ENCODE measurements at regions not wholly inside any gene's neighbourhood (a gene's known extent, or its start where the extent isn't known, plus 50 kb on each side); places are given as distances from the start of the nearest gene placed in this dataset.

- H3K9me2 ChIP-seq (replicated peaks; ENCODE audit: insufficient read depth): no peaks in the 10 kb centered on the region
- H4K20me1 ChIP-seq (ENCODE audit: insufficient read depth, poor library complexity, severe bottlenecking): no peaks in the 10 kb centered on the region
- no peaks in the 10 kb centered on the region for H3K36me3 ChIP-seq (replicated peaks; ENCODE audit: insufficient read depth, low read depth)
- H3K4me2 ChIP-seq: no peak overlapping the region
- no peak for DNase-seq (ENCODE audit: low spot score)
- H3K4me3 ChIP-seq: no peak overlapping the region
- H3K27me3 ChIP-seq: no peaks in the 10 kb centered on the region
- no peaks in the 10 kb centered on the region for H3K9me3 ChIP-seq (ENCODE audit: low read depth)
- TF ChIP-seq, protein P1, sequence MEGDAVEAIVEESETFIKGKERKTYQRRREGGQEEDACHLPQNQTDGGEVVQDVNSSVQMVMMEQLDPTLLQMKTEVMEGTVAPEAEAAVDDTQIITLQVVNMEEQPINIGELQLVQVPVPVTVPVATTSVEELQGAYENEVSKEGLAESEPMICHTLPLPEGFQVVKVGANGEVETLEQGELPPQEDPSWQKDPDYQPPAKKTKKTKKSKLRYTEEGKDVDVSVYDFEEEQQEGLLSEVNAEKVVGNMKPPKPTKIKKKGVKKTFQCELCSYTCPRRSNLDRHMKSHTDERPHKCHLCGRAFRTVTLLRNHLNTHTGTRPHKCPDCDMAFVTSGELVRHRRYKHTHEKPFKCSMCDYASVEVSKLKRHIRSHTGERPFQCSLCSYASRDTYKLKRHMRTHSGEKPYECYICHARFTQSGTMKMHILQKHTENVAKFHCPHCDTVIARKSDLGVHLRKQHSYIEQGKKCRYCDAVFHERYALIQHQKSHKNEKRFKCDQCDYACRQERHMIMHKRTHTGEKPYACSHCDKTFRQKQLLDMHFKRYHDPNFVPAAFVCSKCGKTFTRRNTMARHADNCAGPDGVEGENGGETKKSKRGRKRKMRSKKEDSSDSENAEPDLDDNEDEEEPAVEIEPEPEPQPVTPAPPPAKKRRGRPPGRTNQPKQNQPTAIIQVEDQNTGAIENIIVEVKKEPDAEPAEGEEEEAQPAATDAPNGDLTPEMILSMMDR (IDR thresholded peaks at IDR 0.05; ENCODE audit: poor library complexity): no peak
- TF ChIP-seq EZH2phosphoT487 (IDR thresholded peaks at IDR 0.05; ENCODE audit: low read depth, severe bottlenecking, unreplicated experiment): no peak
- TF ChIP-seq EZH2 (IDR thresholded peaks at IDR 0.05; ENCODE audit: borderline replicate concordance): no peak
- no peaks in the 10 kb centered on the region for H3K4me1 ChIP-seq (ENCODE audit: insufficient read depth)
- no peak overlapping the region for H2AFZ ChIP-seq
- no peak overlapping the region for H3K27ac ChIP-seq
- WGBS (ENCODE audit: low lambda C conversion rate, missing lambda C conversion rate): 90% methylated on average over 2 of the region's 2 CpGs
- no peaks in the 10 kb centered on the region for H3K79me2 ChIP-seq
Measured at GRCh38 chr20:12870588-12870987, 138.2 kb upstream of the SPTLC3 start.

DNA sequence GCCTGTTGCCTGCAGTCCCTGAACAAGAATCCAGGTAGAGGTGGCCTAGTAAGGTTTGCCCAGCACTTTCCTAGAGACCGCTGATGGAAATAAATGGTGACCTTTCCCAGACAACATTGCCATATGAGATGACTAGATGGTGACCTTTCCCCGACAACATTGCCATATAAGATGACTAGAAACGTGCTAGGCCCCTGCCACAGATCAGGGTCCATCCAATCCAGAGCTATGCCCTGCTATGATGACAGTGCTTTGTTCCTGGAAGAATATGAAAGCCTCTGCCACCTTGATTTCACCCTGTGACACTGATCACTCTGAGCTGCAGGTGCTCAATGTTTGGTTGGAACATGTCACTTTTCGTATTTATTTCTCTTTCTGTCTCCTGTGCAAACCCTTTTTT is 133.8 kb upstream of the SPTLC3 start:
- Histone ChIP-seq H3K9me3 (ENCODE audit: low read depth) (no peaks in the 10 kb centered on the region), H4K20me1 (ENCODE audit: insufficient read depth, poor library complexity, severe bottlenecking) (no peaks in the 10 kb centered on the region), H3K4me1 (ENCODE audit: insufficient read depth) (no peaks in the 10 kb centered on the region), H2AFZ (no peak overlapping the region), H3K79me2 (no peaks in the 10 kb centered on the region), H3K27me3 (no peaks in the 10 kb centered on the region), H3K4me2 (no peak overlapping the region), H3K4me3 (no peak overlapping the region), H3K27ac (no peak overlapping the region), H3K36me3 (replicated peaks; ENCODE audit: insufficient read depth, low read depth) (no peaks in the 10 kb centered on the region), H3K9me2 (replicated peaks; ENCODE audit: insufficient read depth) (no peaks in the 10 kb centered on the region)
- DNase-seq (ENCODE audit: low spot score): no peak
- WGBS (ENCODE audit: low lambda C conversion rate, missing lambda C conversion rate): 87% methylated on average over 4 of the region's 4 CpGs
- no peak for TF ChIP-seq EZH2phosphoT487 (IDR thresholded peaks at IDR 0.05; ENCODE audit: low read depth, severe bottlenecking, unreplicated experiment)
- TF ChIP-seq, protein P1 (IDR thresholded peaks at IDR 0.05; ENCODE audit: poor library complexity): no peak
- TF ChIP-seq EZH2 (IDR thresholded peaks at IDR 0.05; ENCODE audit: borderline replicate concordance): no peak

GRCh38 chr20:12875510-12875909 is 133.3 kb upstream of the SPTLC3 start:
- H3K27ac ChIP-seq: no peak overlapping the region
- no peaks in the 10 kb centered on the region for H3K36me3 ChIP-seq (replicated peaks; ENCODE audit: insufficient read depth, low read depth)
- no peaks in the 10 kb centered on the region for H3K9me2 ChIP-seq (replicated peaks; ENCODE audit: insufficient read depth)
- H2AFZ ChIP-seq: no peak overlapping the region
- 68% methylated on average over 6 of the region's 6 CpGs for WGBS (ENCODE audit: low lambda C conversion rate, missing lambda C conversion rate)
- DNase-seq (ENCODE audit: low spot score): peak; percentile 6
- H3K27me3 ChIP-seq: no peaks in the 10 kb centered on the region
- H3K4me3 ChIP-seq: no peak overlapping the region
- TF ChIP-seq, protein P1 (IDR thresholded peaks at IDR 0.05; ENCODE audit: poor library complexity): no peak
- TF ChIP-seq EZH2phosphoT487 (IDR thresholded peaks at IDR 0.05; ENCODE audit: low read depth, severe bottlenecking, unreplicated experiment) (no peak), EZH2 (IDR thresholded peaks at IDR 0.05; ENCODE audit: borderline replicate concordance) (no peak)
- no peaks in the 10 kb centered on the region for H4K20me1 ChIP-seq (ENCODE audit: insufficient read depth, poor library complexity, severe bottlenecking)
- H3K9me3 ChIP-seq (ENCODE audit: low read depth): no peaks in the 10 kb centered on the region
- H3K4me2 ChIP-seq: no peak overlapping the region
- H3K79me2 ChIP-seq: no peaks in the 10 kb centered on the region
- no peaks in the 10 kb centered on the region for H3K4me1 ChIP-seq (ENCODE audit: insufficient read depth)

Measured in hepatocyte (in vitro differentiated cells).